NCI-H524 (cell line): ENCODE measurements at regions not wholly inside any gene's neighbourhood (a gene's known extent, or its start where the extent isn't known, plus 50 kb on each side); places are given as distances from the start of the nearest gene placed in this dataset.
A peak's percentile ranks its signal among the peaks of the same experiment; 100 is the strongest.
"Not testable (repeated sequence)": the region's sequence is repeated elsewhere in the genome, so short reads cannot be mapped to it uniquely, and the experiment has no call there.

Experiments used
- DNase-seq, 2 experiments: peaks; one replicate each; lab custom pipeline; 2025; lab: John Stamatoyannopoulos, UW

- no peak for DNase-seq
Measured at GRCh38 chr1:101122452-101123166, 97.0 kb upstream of the DPH5 start.

GRCh38 chr1:101121975-101122374, 96.4 kb upstream of the DPH5 start:
- DNase-seq: no peak

- no peak for DNase-seq
Measured at GRCh38 chr1:101121504-101121903, 95.9 kb upstream of the DPH5 start.

- no peak for DNase-seq
Measured at GRCh38 chr1:101120868-101121267, 95.3 kb upstream of the DPH5 start.

- no peak for DNase-seq
Measured at GRCh38 chr1:101119289-101119688, 93.7 kb upstream of the DPH5 start.

GRCh38 chr1:101116006-101116405, 90.4 kb upstream of the DPH5 start:
- no peak for DNase-seq

GRCh38 chr1:101115112-101115511, 89.5 kb upstream of the DPH5 start:
- no peak for DNase-seq

GRCh38 chr1:101114128-101114527, 88.5 kb upstream of the DPH5 start:
- DNase-seq: not testable (repeated sequence)

- DNase-seq: peak in 1 of 2 experiments; percentile 8
Measured at GRCh38 chr1:101112051-101112780, 86.6 kb upstream of the DPH5 start.

- DNase-seq: no peak
Measured at GRCh38 chr1:101111461-101111860, 85.9 kb upstream of the DPH5 start.

- no peak for DNase-seq
Measured at GRCh38 chr1:101109791-101110190, 84.2 kb upstream of the DPH5 start.

GRCh38 chr1:101108111-101108500, 82.5 kb upstream of the DPH5 start:
- DNase-seq: no peak

GRCh38 chr1:101107496-101108110, 82.0 kb upstream of the DPH5 start:
- DNase-seq: no peak

GRCh38 chr1:101105877-101106276, 80.3 kb upstream of the DPH5 start:
- DNase-seq: no peak

GRCh38 chr1:101102426-101103156, 77.0 kb upstream of the DPH5 start:
- no peak for DNase-seq

- no peak for DNase-seq
Measured at GRCh38 chr1:101101360-101101759, 75.8 kb upstream of the DPH5 start.

GRCh38 chr1:101100674-101101073, 75.1 kb upstream of the DPH5 start:
- no peak for DNase-seq

- no peak for DNase-seq
Measured at GRCh38 chr1:101098907-101099306, 73.3 kb upstream of the DPH5 start.

GRCh38 chr1:101098327-101098726, 72.7 kb upstream of the DPH5 start:
- no peak for DNase-seq

- no peak for DNase-seq
Measured at GRCh38 chr1:101089613-101090338, 64.2 kb upstream of the DPH5 start.

- DNase-seq: no peak
Measured at GRCh38 chr1:101088431-101088830, 62.8 kb upstream of the DPH5 start.

- DNase-seq: no peak
Measured at GRCh38 chr1:101086783-101087182, 61.2 kb upstream of the DPH5 start.
